H1 (cell line): ENCODE measurements at regions not wholly inside any gene's neighbourhood (a gene's known extent, or its start where the extent isn't known, plus 50 kb on each side); places are given as distances from the start of the nearest gene placed in this dataset.

ENCODE experiments used
- CTCF ChIA-PET: fragments of 300-600 bp; sonication (Branson Sonifier 250); formaldehyde crosslinking; loops from one replicate; lab custom pipeline; 2021; ENCODE audit not compliant: partially characterized antibody; lab: Charles Lee
- POLR2A ChIA-PET: fragments of 300-600 bp; sonication (Branson Sonifier 250); formaldehyde crosslinking; loops from one replicate; lab custom pipeline; 2021; ENCODE audit warnings: inconsistent platforms; ENCODE audit not compliant: partially characterized antibody; lab: Charles Lee
- DNase-seq, 2 experiments: peaks; one replicate each; pipeline versions ENCODE4 v3.0.0 to v3.0.0-alpha.2; 2010 to 2022; ENCODE audit warnings: low spot score in 2 of 2, low read depth in 1 of 2, mixed read lengths in 1 of 2
- FAIRE-seq: peaks from 2 replicates; lab custom pipeline; 2011; peaks lifted over from hg19 to GRCh38; lab: Jason Lieb, UNC
- H2AFZ ChIP-seq: 2 replicates; pipeline ENCODE4 v1.8.1; 2012; ENCODE audit warnings: low read length, inconsistent platforms
- H2AK5ac ChIP-seq: 2 replicates; pipeline ENCODE4 v1.6.1; 2013; ENCODE audit warnings: low read depth, low read length
- H2BK120ac ChIP-seq: replicated peaks from 2 replicates; pipeline ENCODE3; 2013; ENCODE audit warnings: low read depth, low read length, inconsistent platforms
- H2BK12ac ChIP-seq: 2 replicates; pipeline ENCODE4 v1.6.1; 2013; ENCODE audit warnings: low read depth, low read length
- H2BK15ac ChIP-seq: 2 replicates; pipeline ENCODE4 v1.6.1; 2013; ENCODE audit warnings: low read length
- H2BK20ac ChIP-seq: 2 replicates; pipeline ENCODE4 v1.6.1; 2013; ENCODE audit warnings: low read length
- H2BK5ac ChIP-seq: 2 replicates; pipeline ENCODE4 v1.6.1; 2013; ENCODE audit warnings: low read depth, low read length
- H3K14ac ChIP-seq: 2 replicates; pipeline ENCODE4 v1.6.1; 2013; ENCODE audit warnings: inconsistent platforms; ENCODE audit not compliant: insufficient read length
- H3K18ac ChIP-seq: 2 replicates; pipeline ENCODE4 v1.6.1; 2013; ENCODE audit warnings: low read length; ENCODE audit errors: extremely low read depth
- H3K23ac ChIP-seq: 2 replicates; pipeline ENCODE4 v1.6.1; 2013; ENCODE audit warnings: inconsistent platforms; ENCODE audit not compliant: insufficient read length
- H3K23me2 ChIP-seq: 2 replicates; pipeline ENCODE4 v1.6.1; 2013; ENCODE audit warnings: low read depth, low read length
- H3K27ac ChIP-seq: 2 replicates; pipeline ENCODE4 v1.6.1; 2011; ENCODE audit warnings: low read depth, low read length, inconsistent platforms
- H3K27me3 ChIP-seq, 4 experiments: replicated peaks in 1 of 4; 1 replicate in 1 of 4; 2 replicates in 3 of 4; pipeline versions ENCODE4 v1.6.1 to v1.8.1; 2011 to 2013; ENCODE audit warnings: low read length in 3 of 4, mild to moderate bottlenecking in 3 of 4, inconsistent platforms in 2 of 4, mixed read lengths in 2 of 4, moderate library complexity in 1 of 4; ENCODE audit not compliant: control insufficient read depth in 3 of 4, insufficient read depth in 3 of 4; ENCODE audit errors: extremely low read depth in 1 of 4
- H3K36me3 ChIP-seq, 4 experiments: 2 replicates each; pipeline versions ENCODE4 v1.6.1 to v1.8.1; 2011 to 2013; ENCODE audit warnings: mild to moderate bottlenecking in 4 of 4, low read length in 3 of 4, moderate library complexity in 2 of 4, control low read depth in 1 of 4, inconsistent platforms in 1 of 4; ENCODE audit not compliant: insufficient read depth in 4 of 4, control insufficient read depth in 2 of 4
- H3K4ac ChIP-seq: replicated peaks from 2 replicates; pipeline ENCODE3; 2013; ENCODE audit warnings: low read length, low read depth, mixed read lengths, inconsistent platforms; ENCODE audit not compliant: insufficient read length
- H3K4me1 ChIP-seq, 4 experiments: replicated peaks in 1 of 4; 1 replicate in 1 of 4; 2 replicates in 3 of 4; pipeline versions ENCODE4 v1.6.1 to v1.8.1; 2011 to 2013; ENCODE audit warnings: low read length in 3 of 4, inconsistent platforms in 2 of 4, mixed read lengths in 1 of 4; ENCODE audit not compliant: insufficient read depth in 4 of 4, control insufficient read depth in 3 of 4
- H3K4me2 ChIP-seq, 2 experiments: 2 replicates each; pipeline versions ENCODE4 v1.6.1 to v1.8.1; 2011 to 2013; ENCODE audit warnings: low read depth in 2 of 2, low read length in 2 of 2, control low read depth in 1 of 2, inconsistent platforms in 1 of 2, mild to moderate bottlenecking in 1 of 2; ENCODE audit not compliant: insufficient read depth in 1 of 2
- H3K4me3 ChIP-seq, 4 experiments: fragments of 200-600, 300-600 bp in 1 of 4; sonication (generic), shearing (Covaris generic), sonication (Bioruptor Twin) in 1 of 4; 2 replicates each; pipeline versions ENCODE4 v1.5.1 to v1.8.1; 2011 to 2016; ENCODE audit warnings: low read length in 4 of 4, low read depth in 3 of 4, control low read depth in 2 of 4, inconsistent platforms in 2 of 4, mild to moderate bottlenecking in 2 of 4, mixed read lengths in 1 of 4, moderate library complexity in 1 of 4; ENCODE audit not compliant: insufficient read depth in 2 of 4; ENCODE audit errors: extremely low read depth in 1 of 4
- H3K56ac ChIP-seq: replicated peaks from 2 replicates; pipeline ENCODE3; 2013; ENCODE audit warnings: low read depth, mild to moderate bottlenecking, mixed read lengths, low read length, inconsistent platforms; ENCODE audit not compliant: insufficient read length
- H3K79me1 ChIP-seq: 2 replicates; pipeline ENCODE4 v1.6.1; 2013; ENCODE audit warnings: low read depth, low read length, control low read depth
- H3K79me2 ChIP-seq, 2 experiments: 2 replicates each; pipeline versions ENCODE4 v1.6.1 to v1.8.1; 2012 to 2013; ENCODE audit warnings: low read length in 2 of 2, mild to moderate bottlenecking in 2 of 2, inconsistent platforms in 1 of 2; ENCODE audit not compliant: insufficient read depth in 2 of 2, control insufficient read depth in 1 of 2
- H3K9ac ChIP-seq, 4 experiments: replicated peaks in 1 of 4; 1 replicate in 1 of 4; 2 replicates in 3 of 4; pipeline versions ENCODE4 v1.6.1 to v1.8.1; 2011 to 2013; ENCODE audit warnings: low read depth in 3 of 4, low read length in 3 of 4, control low read depth in 2 of 4, mild to moderate bottlenecking in 2 of 4, moderate library complexity in 2 of 4, inconsistent platforms in 1 of 4; ENCODE audit errors: extremely low read depth in 1 of 4
- H3K9me3 ChIP-seq, 2 experiments: 2 replicates each; pipeline versions ENCODE4 v1.6.1 to v1.8.1; 2012 to 2013; ENCODE audit warnings: mild to moderate bottlenecking in 2 of 2, moderate library complexity in 2 of 2, control low read depth in 1 of 2, inconsistent platforms in 1 of 2, low read depth in 1 of 2, low read length in 1 of 2, mixed read lengths in 1 of 2; ENCODE audit not compliant: insufficient read depth in 2 of 2
- H4K20me1 ChIP-seq, 2 experiments: replicated peaks in 1 of 2; 2 replicates each; pipeline versions ENCODE3 to v1.8.1; 2011 to 2013; ENCODE audit warnings: inconsistent platforms in 2 of 2, low read length in 2 of 2, mild to moderate bottlenecking in 1 of 2; ENCODE audit not compliant: insufficient read depth in 2 of 2, control insufficient read depth in 1 of 2
- H4K5ac ChIP-seq: 2 replicates; pipeline ENCODE4 v1.6.1; 2013; ENCODE audit warnings: low read length, low read depth, mixed read lengths, inconsistent platforms; ENCODE audit not compliant: insufficient read length
- H4K8ac ChIP-seq: 2 replicates; pipeline ENCODE4 v1.8.0; 2013; ENCODE audit warnings: mild to moderate bottlenecking, moderate library complexity, low read length, inconsistent platforms; ENCODE audit not compliant: insufficient read depth; ENCODE audit errors: extremely low read depth
- H4K91ac ChIP-seq: replicated peaks from 2 replicates; pipeline ENCODE3; 2013; ENCODE audit warnings: low read length, mixed read lengths, inconsistent platforms; ENCODE audit not compliant: insufficient read length
- ASH2L ChIP-seq: fragments of 200-600, 300-600 bp; sonication (generic); IDR thresholded peaks from one replicate; pipeline ENCODE4 v1.7.1; 2017; ENCODE audit warnings: low read length
- BACH1 ChIP-seq: IDR thresholded peaks from 2 replicates; pipeline ENCODE4 v1.6.1; 2012; ENCODE audit warnings: low read length, improper control_type of control experiment
- CBX8 ChIP-seq: fragments of 300-800, 300-1000 bp; sonication (generic); IDR thresholded peaks from 2 replicates; pipeline ENCODE4 v1.7.1; 2016; ENCODE audit warnings: low read depth, low read length, borderline replicate concordance
- CREB1 ChIP-seq: IDR thresholded peaks from 2 replicates; pipeline ENCODE4 v1.6.1; 2012; ENCODE audit warnings: inconsistent platforms
- EGR1 ChIP-seq: IDR thresholded peaks from 2 replicates; pipeline ENCODE4 v1.6.1; 2011; ENCODE audit warnings: low read depth, low read length, borderline replicate concordance
- GTF2F1 ChIP-seq: IDR thresholded peaks from 2 replicates; pipeline ENCODE4 v1.6.1; 2012; ENCODE audit warnings: low read depth, low read length, improper control_type of control experiment, borderline replicate concordance
- POU5F1 ChIP-seq: IDR thresholded peaks from 2 replicates; pipeline ENCODE4 v1.6.1; 2011; ENCODE audit warnings: low read depth, mild to moderate bottlenecking, low read length, moderate library complexity
- SP4 ChIP-seq: IDR thresholded peaks from 2 replicates; pipeline ENCODE4 v1.6.1; 2012; ENCODE audit warnings: low read length, inconsistent platforms
- USF2 ChIP-seq: IDR thresholded peaks from 2 replicates; pipeline ENCODE4 v1.6.1; 2011; ENCODE audit warnings: low read length, improper control_type of control experiment
- ZNF274 ChIP-seq: IDR thresholded peaks from 2 replicates; pipeline ENCODE4 v1.7.0; 2012; ENCODE audit warnings: low read length, borderline replicate concordance; ENCODE audit errors: extremely low read depth
- WGBS, 2 experiments: shearing (Covaris generic) in 1 of 2; methylation state at CpG; one replicate each; pipeline versions ENCODE4 v1.1.6 to v1.1.7; 2013 to 2015; ENCODE audit warnings: low lambda C conversion rate in 2 of 2, mixed read lengths in 2 of 2, inconsistent platforms in 1 of 2, low coverage in 1 of 2, missing lambda C conversion rate in 1 of 2; ENCODE audit not compliant: insufficient replicate concordance in 2 of 2, insufficient coverage in 1 of 2, insufficient read length in 1 of 2; ENCODE audit errors: extremely low coverage in 1 of 2, missing lambda C conversion rate in 1 of 2; 5-methylcytosine and 5-hydroxymethylcytosine counted together

- Histone ChIP-seq H2BK5ac (peak overlapping the region; percentile 28; the same call in 1 of the 2 replicates), H3K4ac (no peak overlapping the region), H3K9me3 (no peaks in the 10 kb centered on the region), H3K23me2 (no peaks in the 10 kb centered on the region), H2AK5ac (no peak overlapping the region), H3K14ac (no peak overlapping the region), H3K36me3 (no peaks in the 10 kb centered on the region), H3K4me1 (peaks cover 0 to 9% (median 6%) of the 10 kb centered on the region in 4 experiments; a peak in 3 of 7 replicates), H2BK20ac (peak overlapping the region; percentile 37), H3K79me1 (no peaks in the 10 kb centered on the region), H4K8ac (no peak overlapping the region), H3K56ac (no peak overlapping the region), H3K79me2 (no peaks in the 10 kb centered on the region), H3K9ac (no peak overlapping the region), H3K4me2 (no peak overlapping the region), H2AFZ (peak overlapping the region; percentile 77; the same call in 1 of the 2 replicates), H3K18ac (no peak overlapping the region; the same call in 1 of the 2 replicates), H3K27me3 (0 out of 7 replicates have a peak, but pooled peaks cover 0 to 3% (median 0%) of the 10 kb centered on the region in 4 experiments), H4K5ac (no peak overlapping the region), H3K27ac (no peak overlapping the region), H3K23ac (no peak overlapping the region), H2BK12ac (no peak overlapping the region), H2BK15ac (no peak overlapping the region), H4K20me1 (no peaks in the 10 kb centered on the region), H2BK120ac (peak overlapping the region; percentile 85), H4K91ac (no peak overlapping the region), H3K4me3 (no peak overlapping the region)
- no peak for DNase-seq
- ChIA-PET POLR2A (no interaction called here), CTCF (interaction anchor here (0.7 to 2.7 kb wide), 5 partner anchors 8 to 169 kb away, joined by 3 to 15 read pairs (median 5); no protein-coding TSS in a partner anchor)
- WGBS, 2 experiments: 86% methylated on average over 1 of the region's 1 CpG; no CpG with 5 or more reads in 1 of the 2 experiments
- no peak for FAIRE-seq
- TF ChIP-seq CREB1 (no peak), POU5F1 (no peak), GTF2F1 (no peak), SP4 (no peak), ASH2L (no peak), BACH1 (no peak), EGR1 (no peak), CBX8 (no peak), USF2 (no peak), ZNF274 (no peak)
These were observed 66.6 kb upstream of the CCN6 start for GRCh38 chr6:111987295-111987694.
